Endothelial cell of umbilical vein (primary cell): ENCODE measurements at regions not wholly inside any gene's neighbourhood (a gene's known extent, or its start where the extent isn't known, plus 50 kb on each side); places are given as distances from the start of the nearest gene placed in this dataset.

Experiments used
- BruUV-seq: library from RNA; stranded (reverse); fragments of 400-500 nt; replicated peaks from 2 replicates; lab custom pipeline; 2021; lab: Mats Ljungman, UMichigan
- CTCF ChIA-PET: fragments of 300-600, 350-600 bp; sonication (Branson Sonifier 250); formaldehyde crosslinking; loops from one replicate; lab custom pipeline; 2021; ENCODE audit warnings: antibody characterized with exemption, inconsistent platforms; lab: Charles Lee
- POLR2A ChIA-PET: fragments of 300-600, 350-600 bp; sonication (Branson Sonifier 250); formaldehyde crosslinking; loops from one replicate; lab custom pipeline; 2021; ENCODE audit warnings: antibody characterized with exemption, inconsistent platforms; lab: Charles Lee
- DNase-seq: peaks from one replicate; pipeline ENCODE4 v3.0.0-alpha.2; 2011; ENCODE audit warnings: low read depth, low spot score
- FAIRE-seq: peaks from 2 replicates; lab custom pipeline; 2011; peaks lifted over from hg19 to GRCh38; lab: Jason Lieb, UNC
- H2AFZ ChIP-seq: 2 replicates; pipeline ENCODE4 v1.6.0; 2012; ENCODE audit warnings: low read depth, low read length, control low read depth, inconsistent platforms
- H3K27ac ChIP-seq: 2 replicates; pipeline ENCODE4 v1.5.1; 2011; ENCODE audit warnings: low read depth, mild to moderate bottlenecking, control low read depth, low read length, moderate library complexity; ENCODE audit not compliant: insufficient read depth
- H3K27me3 ChIP-seq, 2 experiments: 2 replicates each; pipeline versions ENCODE4 v1.6.0 to v1.6.1; 2011; ENCODE audit warnings: low read length in 2 of 2, mixed read lengths in 1 of 2; ENCODE audit not compliant: control insufficient read depth in 2 of 2, insufficient read depth in 2 of 2
- H3K36me3 ChIP-seq, 2 experiments: 2 replicates in 1 of 2; 3 replicates in 1 of 2; pipeline ENCODE4 v1.5.1; 2011; ENCODE audit warnings: low read length in 2 of 2, mild to moderate bottlenecking in 1 of 2, moderate library complexity in 1 of 2; ENCODE audit not compliant: control insufficient read depth in 2 of 2, insufficient read depth in 2 of 2; ENCODE audit errors: extremely low read depth in 1 of 2
- H3K4me1 ChIP-seq: 3 replicates; pipeline ENCODE4 v1.5.1; 2011; ENCODE audit warnings: mild to moderate bottlenecking, low read length; ENCODE audit not compliant: control insufficient read depth, insufficient read depth; ENCODE audit errors: extremely low read depth
- H3K4me2 ChIP-seq: 2 replicates; pipeline ENCODE4 v1.6.1; 2011; ENCODE audit warnings: low read length, control low read depth, mixed read lengths; ENCODE audit not compliant: insufficient read depth
- H3K4me3 ChIP-seq, 3 experiments: fragments of 200-600 bp in 1 of 3; sonication (generic), shearing (Covaris generic) in 1 of 3; replicated peaks in 1 of 3; 2 replicates each; pipeline ENCODE4 v1.5.1; 2011 to 2016; ENCODE audit warnings: control low read depth in 3 of 3, low read length in 3 of 3, mild to moderate bottlenecking in 2 of 3, inconsistent platforms in 1 of 3, low read depth in 1 of 3, moderate library complexity in 1 of 3; ENCODE audit not compliant: insufficient read depth in 1 of 3
- H3K79me2 ChIP-seq: 2 replicates; pipeline ENCODE4 v1.6.0; 2012; ENCODE audit warnings: low read length, inconsistent platforms; ENCODE audit not compliant: control insufficient read depth, insufficient read depth
- H3K9ac ChIP-seq: replicated peaks from 2 replicates; pipeline ENCODE3; 2011; ENCODE audit warnings: low read length, control low read depth; ENCODE audit not compliant: insufficient read depth; ENCODE audit errors: extremely low read depth
- H3K9me1 ChIP-seq: replicated peaks from 3 replicates; pipeline ENCODE4 v1.6.0; 2011; ENCODE audit warnings: mild to moderate bottlenecking, low read length; ENCODE audit not compliant: control insufficient read depth, insufficient read depth; ENCODE audit errors: extremely low read depth
- H3K9me3 ChIP-seq: replicated peaks from 2 replicates; pipeline ENCODE4 v1.5.1; 2012; ENCODE audit warnings: low read length, inconsistent platforms; ENCODE audit not compliant: control insufficient read depth, insufficient read depth
- H4K20me1 ChIP-seq: replicated peaks from 2 replicates; pipeline ENCODE3; 2011; ENCODE audit warnings: mild to moderate bottlenecking, low read length; ENCODE audit not compliant: control insufficient read depth, insufficient read depth; ENCODE audit errors: extremely low read depth
- EZH2 ChIP-seq: IDR thresholded peaks from 2 replicates; pipeline ENCODE4 v1.6.1; 2012; ENCODE audit warnings: borderline replicate concordance, low read depth, mild to moderate bottlenecking, moderate library complexity, low read length, inconsistent platforms; ENCODE audit not compliant: severe bottlenecking
- FOS ChIP-seq: IDR thresholded peaks from 2 replicates; pipeline ENCODE4 v1.6.1; 2011; ENCODE audit warnings: mild to moderate bottlenecking, low read length, moderate library complexity, borderline replicate concordance; ENCODE audit not compliant: insufficient read depth
- GATA2 ChIP-seq: IDR thresholded peaks from 2 replicates; pipeline ENCODE4 v1.7.0; 2011; ENCODE audit warnings: low read depth, mild to moderate bottlenecking, moderate library complexity, mixed read lengths, low read length; ENCODE audit not compliant: insufficient read length, insufficient read depth
- JUN ChIP-seq: IDR thresholded peaks from 2 replicates; pipeline ENCODE4 v1.6.1; 2011; ENCODE audit warnings: borderline replicate concordance, low read depth; ENCODE audit not compliant: insufficient read length, insufficient read depth
- MYC ChIP-seq: IDR thresholded peaks from one replicate; pipeline ENCODE4 v1.6.1; 2011; ENCODE audit warnings: mild to moderate bottlenecking, low read depth, low read length
- POLR2A ChIP-seq: IDR thresholded peaks from 2 replicates; pipeline ENCODE4 v1.6.1; 2012; ENCODE audit warnings: low read depth, mild to moderate bottlenecking, control low read depth, low read length
- POLR2AphosphoS5 ChIP-seq: IDR thresholded peaks from 2 replicates; pipeline ENCODE4 v1.6.1; 2012; ENCODE audit warnings: low read depth, mild to moderate bottlenecking, control low read depth, low read length, moderate library complexity; ENCODE audit not compliant: insufficient read depth
- dilution Hi-C: fragments of 300-500 bp; cut with MboI; formaldehyde crosslinking; loops from one replicate; pipeline ENCODE4 v1.15.0; 2019; ENCODE audit warnings: low sequenced_read_pairs; ENCODE audit not compliant: extremely low pct_ligation_motif_present
- intact Hi-C: fragments of 100-400 bp; cut with micrococcal nuclease; formaldehyde crosslinking; loops from one replicate; pipeline ENCODE4 v1.10.0; 2022
- TF ChIP-seq, protein P1 (sequence below): IDR thresholded peaks from 2 replicates; pipeline ENCODE4 v1.6.1; 2011; ENCODE audit not compliant: insufficient read depth, insufficient read length
- TF ChIP-seq, protein P2 (sequence below), 2 donors: IDR thresholded peaks; 1 replicate in 1 of 2; 2 replicates in 1 of 2; pipeline ENCODE4 v1.5.1; 2011; ENCODE audit warnings: low read length in 2 of 2, mild to moderate bottlenecking in 2 of 2, moderate library complexity in 2 of 2, control low read depth in 1 of 2, inconsistent platforms in 1 of 2, low read depth in 1 of 2; ENCODE audit not compliant: insufficient read depth in 1 of 2; ENCODE audit errors: extremely low read depth in 1 of 2

DNA sequence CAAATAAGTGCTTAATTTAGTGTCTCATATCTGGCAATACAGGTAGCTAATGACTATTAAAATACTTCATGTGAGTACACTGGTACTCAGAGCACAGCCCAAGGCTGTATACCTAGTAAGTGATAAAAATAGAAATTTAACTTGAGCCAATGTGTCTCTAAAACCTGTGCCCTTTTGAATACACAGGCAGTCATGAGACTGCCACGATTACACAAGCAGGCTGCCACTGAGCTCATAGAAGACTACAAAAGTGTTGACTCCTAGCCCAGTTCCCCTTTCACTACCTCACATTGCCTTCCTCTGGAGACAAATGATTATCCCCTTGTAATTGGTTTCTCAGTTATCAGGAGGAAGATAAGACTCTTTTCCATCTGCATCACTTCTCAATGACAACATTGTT, 66.3 kb upstream of the PAPPA start:
- H3K27ac ChIP-seq = no peak overlapping the region
- H3K27me3 ChIP-seq = no peaks in the 10 kb centered on the region
- H4K20me1 ChIP-seq = no peaks in the 10 kb centered on the region
- ChIA-PET POLR2A (no interaction called here), CTCF (no interaction called here)
- no peak overlapping the region for H2AFZ ChIP-seq
- no peaks in the 10 kb centered on the region for H3K9me1 ChIP-seq
- no peaks in the 10 kb centered on the region for H3K4me1 ChIP-seq
- FAIRE-seq = no peak
- H3K9me3 ChIP-seq = no peaks in the 10 kb centered on the region
- no peaks in the 10 kb centered on the region for H3K79me2 ChIP-seq
- no TSS peak for BruUV-seq
- dilution Hi-C loops (no loop called here), intact Hi-C loops (no loop called here)
- TF ChIP-seq, protein P1, sequence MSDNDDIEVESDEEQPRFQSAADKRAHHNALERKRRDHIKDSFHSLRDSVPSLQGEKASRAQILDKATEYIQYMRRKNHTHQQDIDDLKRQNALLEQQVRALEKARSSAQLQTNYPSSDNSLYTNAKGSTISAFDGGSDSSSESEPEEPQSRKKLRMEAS = no peak
- TF ChIP-seq, protein P2, sequence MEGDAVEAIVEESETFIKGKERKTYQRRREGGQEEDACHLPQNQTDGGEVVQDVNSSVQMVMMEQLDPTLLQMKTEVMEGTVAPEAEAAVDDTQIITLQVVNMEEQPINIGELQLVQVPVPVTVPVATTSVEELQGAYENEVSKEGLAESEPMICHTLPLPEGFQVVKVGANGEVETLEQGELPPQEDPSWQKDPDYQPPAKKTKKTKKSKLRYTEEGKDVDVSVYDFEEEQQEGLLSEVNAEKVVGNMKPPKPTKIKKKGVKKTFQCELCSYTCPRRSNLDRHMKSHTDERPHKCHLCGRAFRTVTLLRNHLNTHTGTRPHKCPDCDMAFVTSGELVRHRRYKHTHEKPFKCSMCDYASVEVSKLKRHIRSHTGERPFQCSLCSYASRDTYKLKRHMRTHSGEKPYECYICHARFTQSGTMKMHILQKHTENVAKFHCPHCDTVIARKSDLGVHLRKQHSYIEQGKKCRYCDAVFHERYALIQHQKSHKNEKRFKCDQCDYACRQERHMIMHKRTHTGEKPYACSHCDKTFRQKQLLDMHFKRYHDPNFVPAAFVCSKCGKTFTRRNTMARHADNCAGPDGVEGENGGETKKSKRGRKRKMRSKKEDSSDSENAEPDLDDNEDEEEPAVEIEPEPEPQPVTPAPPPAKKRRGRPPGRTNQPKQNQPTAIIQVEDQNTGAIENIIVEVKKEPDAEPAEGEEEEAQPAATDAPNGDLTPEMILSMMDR (IDR thresholded peaks at IDR 0.05; ENCODE audit: extremely low read depth in 1 of 2, insufficient read depth in 1 of 2, low read depth in 1 of 2, low read length in 2 of 2) = no peak
- no peak for TF ChIP-seq POLR2A
- no peak for TF ChIP-seq FOS
- TF ChIP-seq JUN = no peak
- TF ChIP-seq MYC = no peak
- TF ChIP-seq EZH2 = no peak
- TF ChIP-seq GATA2 = no peak
- no peak for TF ChIP-seq POLR2AphosphoS5
- H3K36me3 ChIP-seq = no peaks in the 10 kb centered on the region
- no peak for DNase-seq
- H3K9ac ChIP-seq = no peak overlapping the region
- H3K4me3 ChIP-seq = no peak overlapping the region
- no peak overlapping the region for H3K4me2 ChIP-seq
